Neural cell (in vitro differentiated cells): ENCODE measurements at regions not wholly inside any gene's neighbourhood (a gene's known extent, or its start where the extent isn't known, plus 50 kb on each side); places are given as distances from the start of the nearest gene placed in this dataset.

Source experiments
- H2AFZ ChIP-seq: fragments of 200-600, 300-800 bp; sonication (generic), shearing (Covaris generic); 2 replicates; pipeline ENCODE4 v1.6.0; 2014; ENCODE audit warnings: low read depth, mild to moderate bottlenecking, antibody characterized with exemption, low read length, moderate library complexity
- H3F3A ChIP-seq: fragments of 200-600 bp; shearing (Covaris generic); 2 replicates; pipeline ENCODE4 v1.6.1; 2016; ENCODE audit warnings: mild to moderate bottlenecking, moderate library complexity, mixed read lengths, antibody characterized with exemption, low read length; ENCODE audit not compliant: insufficient read depth, poor library complexity, severe bottlenecking
- H3K27ac ChIP-seq: fragments of 200-600, 300-800 bp; sonication (generic), shearing (Covaris generic); 2 replicates; pipeline ENCODE4 v1.5.1; 2014; ENCODE audit warnings: mild to moderate bottlenecking, low read length, moderate library complexity
- H3K27me3 ChIP-seq: fragments of 300-800, 200-600 bp; sonication (generic), shearing (Covaris generic); 2 replicates; pipeline ENCODE4 v1.6.0; 2014; ENCODE audit warnings: mild to moderate bottlenecking, low read depth, low read length, moderate library complexity; ENCODE audit not compliant: insufficient read depth
- H3K36me3 ChIP-seq: fragments of 300-800, 200-600 bp; sonication (generic), shearing (Covaris generic); 2 replicates; pipeline ENCODE4 v1.5.1; 2014; ENCODE audit warnings: mild to moderate bottlenecking, antibody characterized with exemption, low read length, moderate library complexity; ENCODE audit not compliant: insufficient read depth
- H3K4me2 ChIP-seq: fragments of 300-800, 200-600 bp; sonication (generic), shearing (Covaris generic); 2 replicates; pipeline ENCODE4 v1.6.0; 2014; ENCODE audit warnings: mild to moderate bottlenecking, low read length
- H3K4me3 ChIP-seq: fragments of 300-800, 200-600 bp; sonication (generic), shearing (Covaris generic); 2 replicates; pipeline ENCODE4 v1.5.1; 2014; ENCODE audit warnings: mild to moderate bottlenecking, low read length, moderate library complexity
- H3K79me2 ChIP-seq: fragments of 200-600 bp; shearing (Covaris generic); replicated peaks from 2 replicates; pipeline ENCODE4 v1.6.0; 2014; ENCODE audit warnings: mild to moderate bottlenecking, low read length, moderate library complexity; ENCODE audit not compliant: insufficient read depth
- H3K9ac ChIP-seq: fragments of 300-800, 200-600 bp; sonication (generic), shearing (Covaris generic); 2 replicates; pipeline ENCODE4 v1.6.1; 2016; ENCODE audit warnings: mild to moderate bottlenecking, low read length, mixed read lengths
- H3K9me2 ChIP-seq: fragments of 200-600 bp; shearing (Covaris generic); 2 replicates; pipeline ENCODE4 v1.6.1; 2016; ENCODE audit warnings: mild to moderate bottlenecking, low read length, mixed read lengths; ENCODE audit not compliant: insufficient read depth
- H3K9me3 ChIP-seq: fragments of 200-600, 300-800 bp; sonication (generic), shearing (Covaris generic); 2 replicates; pipeline ENCODE4 v1.6.1; 2016; ENCODE audit warnings: mild to moderate bottlenecking, mixed run types, low read length, moderate library complexity, mixed read lengths
- H4K20me1 ChIP-seq: fragments of 200-600 bp; shearing (Covaris generic); 2 replicates; pipeline ENCODE4 v1.6.1; 2016; ENCODE audit warnings: mild to moderate bottlenecking, mixed run types; ENCODE audit not compliant: insufficient read depth
- CTCF ChIP-seq: fragments of 450-650 bp; IDR thresholded peaks from 2 replicates; pipeline ENCODE4 v1.5.1; 2014; ENCODE audit warnings: antibody characterized with exemption, mild to moderate bottlenecking, moderate library complexity; ENCODE audit not compliant: poor library complexity, severe bottlenecking
- EP300 ChIP-seq: fragments of 450-650 bp; conservative IDR thresholded peaks from 2 replicates; pipeline ENCODE4 v1.6.1; 2014; ENCODE audit warnings: antibody characterized with exemption, mild to moderate bottlenecking, moderate library complexity; ENCODE audit not compliant: poor library complexity, severe bottlenecking
- EZH2 ChIP-seq: fragments of 200-600, 300-800 bp; shearing (Covaris generic), sonication (generic); IDR thresholded peaks from 2 replicates; pipeline ENCODE4 v1.6.1; 2014; ENCODE audit warnings: antibody characterized with exemption, low read length, borderline replicate concordance, mild to moderate bottlenecking; ENCODE audit not compliant: insufficient read depth, poor library complexity, severe bottlenecking
- MXI1 ChIP-seq: fragments of 450-650 bp; conservative IDR thresholded peaks from 2 replicates; pipeline ENCODE4 v1.6.1; 2014; ENCODE audit warnings: antibody characterized with exemption, mild to moderate bottlenecking; ENCODE audit not compliant: poor library complexity, severe bottlenecking
- POLR2AphosphoS5 ChIP-seq: IDR thresholded peaks from 2 replicates; pipeline ENCODE4 v1.6.1; 2012
- RAD21 ChIP-seq: fragments of 450-650 bp; conservative IDR thresholded peaks from 2 replicates; pipeline ENCODE4 v1.6.1; 2014; ENCODE audit warnings: antibody characterized with exemption, mild to moderate bottlenecking, moderate library complexity
- REST ChIP-seq: IDR thresholded peaks from 2 replicates; pipeline ENCODE4 v1.6.1; 2012; ENCODE audit warnings: borderline replicate concordance
- SMC3 ChIP-seq: fragments of 450-650 bp; conservative IDR thresholded peaks from 2 replicates; pipeline ENCODE4 v1.6.1; 2014; ENCODE audit warnings: antibody characterized with exemption, mild to moderate bottlenecking, moderate library complexity; ENCODE audit not compliant: poor library complexity
- TAF1 ChIP-seq: IDR thresholded peaks from 2 replicates; pipeline ENCODE4 v1.6.1; 2012; ENCODE audit warnings: low read depth
- small RNA-seq, 3 experiments: library from RNA; depleted of rRNA; stranded (forward); fragments of <200 nt; gene quantifications; one replicate each; pipeline ENCODE3, GENCODE V24; 2012

GRCh38 chr3:174792864-174793263, 66.3 kb upstream of the NAALADL2 start:
- Histone ChIP-seq H3K9me2 (no peaks in the 10 kb centered on the region), H4K20me1 (no peaks in the 10 kb centered on the region), H3K9ac (no peak overlapping the region), H3K4me2 (no peak overlapping the region), H3K27me3 (no peaks in the 10 kb centered on the region), H2AFZ (no peak overlapping the region), H3K9me3 (no peaks in the 10 kb centered on the region), H3K27ac (no peak overlapping the region), H3K79me2 (no peaks in the 10 kb centered on the region), H3K36me3 (no peaks in the 10 kb centered on the region), H3K4me3 (no peak overlapping the region), H3F3A (no peaks in the 10 kb centered on the region)
- TF ChIP-seq REST (no peak), RAD21 (no peak), EP300 (no peak), SMC3 (no peak), MXI1 (no peak), EZH2 (no peak), TAF1 (no peak), CTCF (no peak), POLR2AphosphoS5 (no peak)

Small RNA genes in the stretch of these regions (small RNA-seq; reads per million reads assigned to genes)
- 0 reads per million in 3 experiments for gene RN7SKP40
